ENCODE measurements at regions not wholly inside any gene's neighbourhood (a gene's known extent, or its start where the extent isn't known, plus 50 kb on each side); places are given as distances from the start of the nearest gene placed in this dataset.

DNA sequence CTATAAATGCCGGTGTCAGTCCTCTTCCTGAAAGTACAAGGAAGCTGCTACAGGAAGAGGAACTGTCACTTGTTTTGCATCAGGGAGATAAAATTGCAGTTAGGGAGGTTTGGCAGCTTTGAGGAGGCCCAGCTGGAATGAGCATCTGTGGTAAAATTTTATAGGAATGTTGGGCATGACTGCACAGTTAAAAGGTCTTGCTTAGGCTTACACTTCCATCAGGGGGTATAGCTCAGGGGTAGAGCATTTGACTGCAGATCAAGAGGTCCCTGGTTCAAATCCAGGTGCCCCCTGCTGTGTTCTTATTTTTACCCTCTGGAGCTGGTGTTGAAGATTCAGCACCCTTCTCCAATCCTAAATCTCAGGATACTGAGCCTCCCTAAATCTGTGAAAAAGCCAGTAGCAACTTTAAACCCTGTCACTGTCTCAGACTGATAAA, 65.9 kb downstream of the ZNF467 start:
- TF ChIP-seq, protein P1, sequence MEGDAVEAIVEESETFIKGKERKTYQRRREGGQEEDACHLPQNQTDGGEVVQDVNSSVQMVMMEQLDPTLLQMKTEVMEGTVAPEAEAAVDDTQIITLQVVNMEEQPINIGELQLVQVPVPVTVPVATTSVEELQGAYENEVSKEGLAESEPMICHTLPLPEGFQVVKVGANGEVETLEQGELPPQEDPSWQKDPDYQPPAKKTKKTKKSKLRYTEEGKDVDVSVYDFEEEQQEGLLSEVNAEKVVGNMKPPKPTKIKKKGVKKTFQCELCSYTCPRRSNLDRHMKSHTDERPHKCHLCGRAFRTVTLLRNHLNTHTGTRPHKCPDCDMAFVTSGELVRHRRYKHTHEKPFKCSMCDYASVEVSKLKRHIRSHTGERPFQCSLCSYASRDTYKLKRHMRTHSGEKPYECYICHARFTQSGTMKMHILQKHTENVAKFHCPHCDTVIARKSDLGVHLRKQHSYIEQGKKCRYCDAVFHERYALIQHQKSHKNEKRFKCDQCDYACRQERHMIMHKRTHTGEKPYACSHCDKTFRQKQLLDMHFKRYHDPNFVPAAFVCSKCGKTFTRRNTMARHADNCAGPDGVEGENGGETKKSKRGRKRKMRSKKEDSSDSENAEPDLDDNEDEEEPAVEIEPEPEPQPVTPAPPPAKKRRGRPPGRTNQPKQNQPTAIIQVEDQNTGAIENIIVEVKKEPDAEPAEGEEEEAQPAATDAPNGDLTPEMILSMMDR (IDR thresholded peaks at IDR 0.05), result no peak
- no peak for TF ChIP-seq POLR2A (IDR thresholded peaks at IDR 0.05)
